Nephron (organoid): ENCODE measurements at regions not wholly inside any gene's neighbourhood (a gene's known extent, or its start where the extent isn't known, plus 50 kb on each side); places are given as distances from the start of the nearest gene placed in this dataset.
"Not testable (repeated sequence)": the region's sequence is repeated elsewhere in the genome, so short reads cannot be mapped to it uniquely, and the experiment has no call there.

Experiments
- H3K27ac Mint-ChIP-seq, 3 experiments: 2 replicates each; pipeline ENCODE4 v1.8.0; 2020; ENCODE audit warnings: mixed read lengths in 3 of 3, mild to moderate bottlenecking in 2 of 3, moderate library complexity in 1 of 3
- H3K27me3 Mint-ChIP-seq: 2 replicates; pipeline ENCODE4 v1.8.0; 2021; ENCODE audit warnings: low read depth, mild to moderate bottlenecking, moderate library complexity, mixed read lengths
- H3K36me3 Mint-ChIP-seq: 2 replicates; pipeline ENCODE4 v1.8.0; 2020; ENCODE audit warnings: low read depth, mixed read lengths
- H3K4me1 Mint-ChIP-seq: 2 replicates; pipeline ENCODE4 v1.8.0; 2020; ENCODE audit warnings: mixed read lengths
- H3K4me3 Mint-ChIP-seq, 3 experiments: 2 replicates each; pipeline ENCODE4 v1.8.0; 2020; ENCODE audit warnings: mild to moderate bottlenecking in 3 of 3, mixed read lengths in 3 of 3, moderate library complexity in 2 of 3
- H3K9me3 Mint-ChIP-seq: 2 replicates; pipeline ENCODE4 v1.8.0; 2020; ENCODE audit warnings: mixed read lengths
- CTCF ChIP-seq, 3 experiments: fragments of 200-600 bp; sonication (generic); IDR thresholded peaks; one replicate each; pipeline ENCODE4 v1.5.0; 2021; ENCODE audit warnings: antibody characterized with exemption in 3 of 3; ENCODE audit not compliant: unreplicated experiment in 3 of 3

DNA sequence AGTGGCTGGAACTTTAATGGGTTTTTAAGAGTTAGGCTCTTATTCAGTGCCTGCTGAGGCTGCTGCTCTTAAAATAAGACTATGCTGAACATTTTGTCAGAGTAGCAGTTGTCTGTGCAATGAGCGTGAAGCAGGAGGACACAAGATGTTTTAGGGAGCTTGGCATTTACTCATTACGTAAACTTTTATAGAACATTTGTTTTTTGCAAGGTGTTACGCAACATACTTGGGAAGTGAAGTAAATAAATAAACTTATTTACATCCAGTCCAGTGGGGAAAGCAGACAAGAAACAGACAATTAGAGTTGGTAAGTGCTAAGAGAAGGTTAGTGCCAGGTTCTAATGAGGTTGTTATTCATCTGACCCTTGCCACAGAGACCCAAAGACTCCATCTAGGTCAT, 226.0 kb downstream of the HINT1 start:
- Mint-ChIP-seq H3K4me1 (peaks cover 12% of the 10 kb centered on the region), H3K27ac (no peak overlapping the region), H3K36me3 (no peaks in the 10 kb centered on the region), H3K4me3 (no peak overlapping the region), H3K27me3 (no peaks in the 10 kb centered on the region), H3K9me3 (no peaks in the 10 kb centered on the region)
- no peak for TF ChIP-seq CTCF (IDR thresholded peaks at IDR 0.05; ENCODE audit: unreplicated experiment in 3 of 3)

DNA sequence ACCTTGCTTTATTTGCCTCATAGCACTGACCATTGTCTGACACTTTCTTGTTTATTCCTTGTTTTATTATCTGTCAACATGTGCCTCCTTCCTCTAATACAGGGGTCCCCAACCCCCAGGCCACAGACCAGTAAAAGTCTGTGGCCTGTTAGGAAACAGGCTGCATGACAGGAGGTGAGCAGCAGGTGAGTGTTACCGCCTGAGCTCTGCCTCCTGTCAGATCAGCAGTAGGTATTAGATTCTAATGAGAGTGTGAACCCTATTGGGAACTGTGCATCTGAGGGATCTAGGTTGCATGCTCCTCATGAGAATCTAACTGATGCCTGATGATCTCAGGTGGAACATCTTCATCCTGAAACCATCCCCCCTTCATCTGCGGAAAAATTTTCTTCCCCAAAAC, 228.0 kb downstream of the HINT1 start:
- Mint-ChIP-seq H3K4me3 (no peak overlapping the region), H3K4me1 (peaks cover 12% of the 10 kb centered on the region), H3K9me3 (no peaks in the 10 kb centered on the region), H3K36me3 (no peaks in the 10 kb centered on the region), H3K27ac (no peak overlapping the region), H3K27me3 (no peaks in the 10 kb centered on the region)
- TF ChIP-seq CTCF (IDR thresholded peaks at IDR 0.05; ENCODE audit: unreplicated experiment in 3 of 3) = no peak

DNA sequence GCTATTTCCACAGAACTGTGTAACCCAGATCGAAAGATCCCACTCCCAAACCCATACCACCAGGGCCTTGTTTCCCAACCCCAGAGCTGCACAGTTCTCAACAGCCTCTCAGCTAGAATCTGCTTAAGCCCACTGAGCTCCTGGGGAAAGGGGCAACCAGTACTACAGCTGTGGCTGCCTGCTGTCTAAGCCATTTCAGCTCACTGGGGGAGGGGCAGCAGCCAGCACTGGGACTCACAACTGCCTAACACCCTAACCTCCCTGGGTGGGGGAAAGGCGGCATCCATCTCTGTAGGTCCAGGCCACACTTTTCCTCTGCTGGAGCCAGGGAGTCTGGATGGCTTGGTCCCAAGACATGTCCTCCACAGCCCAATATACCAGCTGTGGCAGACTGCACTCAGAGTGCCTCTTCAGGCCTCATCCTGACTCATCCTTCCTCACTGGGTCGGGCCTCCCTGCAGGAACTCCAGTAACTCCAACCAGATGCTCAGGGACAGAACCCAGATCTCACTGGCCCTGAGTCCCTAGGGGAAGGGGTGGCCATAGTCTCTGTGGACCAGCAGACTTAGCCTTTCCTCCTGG, 241.4 kb downstream of the HINT1 start:
- H3K4me3 Mint-ChIP-seq = no peak overlapping the region
- peaks cover 4% of the 10 kb centered on the region for H3K9me3 Mint-ChIP-seq
- TF ChIP-seq CTCF (IDR thresholded peaks at IDR 0.05; ENCODE audit: unreplicated experiment in 3 of 3) = no peak
- no peaks in the 10 kb centered on the region for H3K4me1 Mint-ChIP-seq
- H3K36me3 Mint-ChIP-seq = no peaks in the 10 kb centered on the region
- no peaks in the 10 kb centered on the region for H3K27me3 Mint-ChIP-seq
- no peak overlapping the region for H3K27ac Mint-ChIP-seq

- TF ChIP-seq CTCF (IDR thresholded peaks at IDR 0.05; ENCODE audit: unreplicated experiment in 3 of 3) = no peak
- Mint-ChIP-seq H3K4me1 (no peaks in the 10 kb centered on the region), H3K4me3 (no peak overlapping the region), H3K27me3 (no peaks in the 10 kb centered on the region), H3K27ac (no peak overlapping the region), H3K9me3 (no peaks in the 10 kb centered on the region), H3K36me3 (no peaks in the 10 kb centered on the region)
These were observed 253.0 kb downstream of the HINT1 start for GRCh38 chr5:130912088-130912487.

DNA sequence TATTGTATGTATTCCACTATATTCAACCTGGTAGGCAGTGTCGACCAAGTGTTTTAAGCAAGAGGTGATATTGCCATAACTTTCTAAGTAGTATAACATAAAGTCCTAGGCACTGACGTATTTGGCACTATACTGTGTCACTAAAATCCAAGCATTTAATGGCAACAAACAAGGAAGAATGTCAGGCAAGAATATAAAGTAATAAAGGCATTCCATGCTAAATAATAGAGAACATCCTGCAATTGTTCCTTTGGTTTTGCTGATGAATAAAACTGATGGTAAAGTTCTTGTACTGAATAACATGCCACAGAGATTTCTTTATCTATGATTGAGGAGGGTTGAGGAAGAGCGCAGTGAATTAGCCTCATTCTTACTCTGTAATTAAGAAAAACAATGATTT, 256.9 kb downstream of the HINT1 start:
- Mint-ChIP-seq H3K27ac (no peak overlapping the region), H3K4me3 (no peak overlapping the region), H3K9me3 (no peaks in the 10 kb centered on the region), H3K27me3 (no peaks in the 10 kb centered on the region), H3K36me3 (no peaks in the 10 kb centered on the region), H3K4me1 (no peaks in the 10 kb centered on the region)
- no peak for TF ChIP-seq CTCF (IDR thresholded peaks at IDR 0.05; ENCODE audit: unreplicated experiment in 3 of 3)

- not testable (repeated sequence) for H3K4me1 Mint-ChIP-seq, H3K4me3 Mint-ChIP-seq, H3K27me3 Mint-ChIP-seq, H3K36me3 Mint-ChIP-seq
- H3K9me3 Mint-ChIP-seq = peaks cover 33% of the 10 kb centered on the region
- H3K27ac Mint-ChIP-seq = peak overlapping the region in 1 of 3 experiments; percentile 30
These were observed 267.4 kb downstream of the HINT1 start for GRCh38 chr5:130897537-130898195.

GRCh38 chr5:130897181-130897536, 267.9 kb downstream of the HINT1 start:
- H3K36me3 Mint-ChIP-seq, H3K4me1 Mint-ChIP-seq: not testable (repeated sequence)
- peak overlapping the region in 1 of 3 experiments; percentile 30 for H3K27ac Mint-ChIP-seq

More at GRCh38 chr5:130897181-130897536, 267.9 kb downstream of the HINT1 start:
- not testable (repeated sequence) for H3K27me3 Mint-ChIP-seq, H3K4me3 Mint-ChIP-seq
- peaks cover 30% of the 10 kb centered on the region for H3K9me3 Mint-ChIP-seq
